ENCODE measurements at regions not wholly inside any gene's neighbourhood (a gene's known extent, or its start where the extent isn't known, plus 50 kb on each side); places are given as distances from the start of the nearest gene placed in this dataset.

- TF ChIP-seq CTCF (conservative IDR thresholded peaks at IDR 0.05; ENCODE audit: low read depth, low read length): no peak
- no peak for DNase-seq (ENCODE audit: low read depth)
- H3K4me3 ChIP-seq (ENCODE audit: low read depth, low read length): no peak overlapping the region
Measured at GRCh38 chr11:35868491-35868890, 75.4 kb upstream of the LDLRAD3 start.

- no peak overlapping the region for H3K4me3 ChIP-seq (ENCODE audit: low read depth, low read length)
- no peak for TF ChIP-seq CTCF (conservative IDR thresholded peaks at IDR 0.05; ENCODE audit: low read depth, low read length)
- no peak for DNase-seq (ENCODE audit: low read depth)
Measured at GRCh38 chr11:35873721-35874120, 70.1 kb upstream of the LDLRAD3 start.

- no peak for DNase-seq (ENCODE audit: low read depth)
- no peak for TF ChIP-seq CTCF (conservative IDR thresholded peaks at IDR 0.05; ENCODE audit: low read depth, low read length)
- no peak overlapping the region for H3K4me3 ChIP-seq (ENCODE audit: low read depth, low read length)
Measured at GRCh38 chr11:35874751-35875450, 69.0 kb upstream of the LDLRAD3 start.

GRCh38 chr11:35875466-35875865 is 68.4 kb upstream of the LDLRAD3 start:
- no peak for TF ChIP-seq CTCF (conservative IDR thresholded peaks at IDR 0.05; ENCODE audit: low read depth, low read length)
- no peak overlapping the region for H3K4me3 ChIP-seq (ENCODE audit: low read depth, low read length)
- DNase-seq (ENCODE audit: low read depth): no peak

- TF ChIP-seq CTCF (conservative IDR thresholded peaks at IDR 0.05; ENCODE audit: low read depth, low read length): no peak
- DNase-seq (ENCODE audit: low read depth): no peak
- H3K4me3 ChIP-seq (ENCODE audit: low read depth, low read length): no peak overlapping the region
Measured at GRCh38 chr11:35876786-35877185, 67.1 kb upstream of the LDLRAD3 start.

GRCh38 chr11:35878741-35879140 is 65.1 kb upstream of the LDLRAD3 start:
- H3K4me3 ChIP-seq (ENCODE audit: low read depth, low read length): no peak overlapping the region
- TF ChIP-seq CTCF (conservative IDR thresholded peaks at IDR 0.05; ENCODE audit: low read depth, low read length): no peak
- DNase-seq (ENCODE audit: low read depth): no peak

GRCh38 chr11:35879361-35879760 is 64.5 kb upstream of the LDLRAD3 start:
- no peak for TF ChIP-seq CTCF (conservative IDR thresholded peaks at IDR 0.05; ENCODE audit: low read depth, low read length)
- no peak overlapping the region for H3K4me3 ChIP-seq (ENCODE audit: low read depth, low read length)
- no peak for DNase-seq (ENCODE audit: low read depth)
